ENCODE measurements at regions not wholly inside any gene's neighbourhood (a gene's known extent, or its start where the extent isn't known, plus 50 kb on each side); places are given as distances from the start of the nearest gene placed in this dataset.

DNA sequence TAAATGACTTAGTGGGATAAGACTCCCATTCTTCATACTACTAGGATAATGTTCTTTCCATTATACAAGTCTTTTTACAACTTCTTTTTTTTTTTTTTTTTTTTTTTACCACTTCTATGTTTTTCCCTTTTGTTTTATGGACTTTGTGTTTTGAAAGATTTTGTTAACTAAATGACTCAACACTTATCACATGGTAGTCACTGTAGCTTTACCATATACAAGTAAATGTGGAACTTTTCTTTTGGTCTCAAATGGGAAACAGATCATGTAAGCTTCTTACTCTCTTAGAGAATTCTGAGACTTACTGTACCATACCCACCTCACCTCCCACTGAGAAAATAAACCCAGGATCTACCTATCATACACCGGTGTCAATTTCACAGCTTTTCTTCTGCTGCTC, 590.3 kb upstream of the CDH2 start:
- H3K9ac ChIP-seq (ENCODE audit: insufficient read depth, low read depth, low read length): no peak overlapping the region
- H3K4me3 ChIP-seq (replicated peaks in 1 of 3; ENCODE audit: insufficient read depth in 1 of 3, low read depth in 2 of 3, low read length in 3 of 3): no peak overlapping the region
- no peaks in the 10 kb centered on the region for H3K36me3 ChIP-seq (replicated peaks in 1 of 2; ENCODE audit: control insufficient read depth in 1 of 2, insufficient read depth in 2 of 2, low read length in 2 of 2)
- WGBS (ENCODE audit: low lambda C conversion rate): 26% methylated on average over 1 of the region's 1 CpG
- TF ChIP-seq NRL (CRISPR knock-in tag; IDR thresholded peaks at IDR 0.05; ENCODE audit: borderline replicate concordance) (no peak), ZNF232 (CRISPR knock-in tag; IDR thresholded peaks at IDR 0.05; ENCODE audit: borderline replicate concordance) (no peak), PTBP1 (IDR thresholded peaks at IDR 0.05; ENCODE audit: low read depth, low read length, poor library complexity, severe bottlenecking) (no peak), ZNF143 (CRISPR knock-in tag; IDR thresholded peaks at IDR 0.05) (no peak), PHF8 (CRISPR knock-in tag; IDR thresholded peaks at IDR 0.05) (no peak), RBAK (CRISPR knock-in tag; IDR thresholded peaks at IDR 0.05) (no peak), ZNF609 (CRISPR knock-in tag; IDR thresholded peaks at IDR 0.05; ENCODE audit: borderline replicate concordance) (no peak), RBM22 (optimal IDR thresholded peaks at IDR 0.05; ENCODE audit: low read length) (no peak), GATAD2A (CRISPR knock-in tag; IDR thresholded peaks at IDR 0.05) (no peak), ZNF670 (CRISPR knock-in tag; IDR thresholded peaks at IDR 0.05; ENCODE audit: borderline replicate concordance) (no peak), BRD4 (CRISPR knock-in tag; IDR thresholded peaks at IDR 0.05) (no peak), ZNF790 (CRISPR knock-in tag; IDR thresholded peaks at IDR 0.05; ENCODE audit: borderline replicate concordance) (no peak), MTA3 (CRISPR knock-in tag; IDR thresholded peaks at IDR 0.05) (no peak)
- TF ChIP-seq, protein P1, sequence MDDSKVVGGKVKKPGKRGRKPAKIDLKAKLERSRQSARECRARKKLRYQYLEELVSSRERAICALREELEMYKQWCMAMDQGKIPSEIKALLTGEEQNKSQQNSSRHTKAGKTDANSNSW (CRISPR knock-in tag; IDR thresholded peaks at IDR 0.05; ENCODE audit: borderline replicate concordance): no peak
- H3K27ac ChIP-seq (ENCODE audit: extremely low read length, insufficient read depth, low read length): no peak overlapping the region
- no peaks in the 10 kb centered on the region for H3K9me3 ChIP-seq (ENCODE audit: low read length)
- no peak overlapping the region for H2AFZ ChIP-seq (ENCODE audit: low read length)
- no peaks in the 10 kb centered on the region for H4K20me1 ChIP-seq (ENCODE audit: insufficient read depth, low read length)
- ChIA-PET POLR2A (no interaction called here), CTCF (ENCODE audit: low intra/inter-chr PET ratio, low total read pairs) (no interaction called here)
- no peaks in the 10 kb centered on the region for H3K27me3 ChIP-seq (ENCODE audit: control insufficient read depth in 1 of 2, insufficient read depth in 2 of 2, low read length in 2 of 2)
- no peak for DNase-seq (ENCODE audit: low spot score)
- intact Hi-C loops (cut with micrococcal nuclease; ENCODE audit: unreplicated experiment) (no loop called here), in situ Hi-C loops (cut with HindIII; ENCODE audit: extremely low pct_ligation_motif_present, low pct_unique_long_range_greater_than_20kb) (no loop called here)
- no peaks in the 10 kb centered on the region for H3K79me2 ChIP-seq (ENCODE audit: insufficient read depth, low read length)
- no peak overlapping the region for H3K4me2 ChIP-seq (ENCODE audit: low read depth, low read length)
- no peak for ATAC-seq
- no peak for FAIRE-seq
- no TSS peak for BruUV-seq (replicated peaks)
- H3K4me1 ChIP-seq (ENCODE audit: insufficient read depth, low read length): no peaks in the 10 kb centered on the region
